Cardiac fibroblast (primary cell): ENCODE measurements at regions not wholly inside any gene's neighbourhood (a gene's known extent, or its start where the extent isn't known, plus 50 kb on each side); places are given as distances from the start of the nearest gene placed in this dataset.
"Not testable (repeated sequence)": the region's sequence is repeated elsewhere in the genome, so short reads cannot be mapped to it uniquely, and the experiment has no call there.

Experiments used
- DNase-seq, 2 donors: peaks; one replicate each; pipeline versions ENCODE4 v3.0.0 to v3.0.0-alpha.2; 2010; ENCODE audit warnings: low read depth in 2 of 2
- H3K4me3 ChIP-seq, 2 donors: replicated peaks in 1 of 2; 1 replicate in 1 of 2; 2 replicates in 1 of 2; pipeline ENCODE4 v1.5.1; 2011; ENCODE audit warnings: low read depth in 2 of 2, low read length in 2 of 2, mild to moderate bottlenecking in 2 of 2, moderate library complexity in 1 of 2
- TF ChIP-seq, protein P1 (sequence below): IDR thresholded peaks from one replicate; pipeline ENCODE4 v1.5.1; 2011; ENCODE audit warnings: low read depth, mild to moderate bottlenecking, low read length, inconsistent platforms

DNA sequence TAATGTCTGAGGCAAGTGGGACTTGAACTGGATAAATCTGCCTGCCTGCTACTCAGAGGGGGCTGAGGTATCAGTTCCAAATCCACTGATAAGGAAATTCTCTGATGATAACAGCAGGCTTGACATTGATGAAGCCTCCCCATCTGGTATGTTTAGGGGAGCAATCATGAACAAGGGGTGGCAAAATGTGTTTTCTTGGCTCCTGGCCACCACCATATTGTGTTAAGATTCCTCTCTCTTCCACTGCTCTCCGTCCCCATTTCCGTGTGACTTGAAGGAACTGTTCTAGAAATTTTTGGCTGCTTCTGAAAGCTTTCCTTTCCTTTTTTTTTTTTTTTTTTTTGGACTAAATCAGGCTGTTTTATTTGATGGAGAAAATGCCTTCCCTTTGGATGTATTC is 335.3 kb upstream of the NRSN1 start:
- no peak for DNase-seq
- TF ChIP-seq, protein P1, sequence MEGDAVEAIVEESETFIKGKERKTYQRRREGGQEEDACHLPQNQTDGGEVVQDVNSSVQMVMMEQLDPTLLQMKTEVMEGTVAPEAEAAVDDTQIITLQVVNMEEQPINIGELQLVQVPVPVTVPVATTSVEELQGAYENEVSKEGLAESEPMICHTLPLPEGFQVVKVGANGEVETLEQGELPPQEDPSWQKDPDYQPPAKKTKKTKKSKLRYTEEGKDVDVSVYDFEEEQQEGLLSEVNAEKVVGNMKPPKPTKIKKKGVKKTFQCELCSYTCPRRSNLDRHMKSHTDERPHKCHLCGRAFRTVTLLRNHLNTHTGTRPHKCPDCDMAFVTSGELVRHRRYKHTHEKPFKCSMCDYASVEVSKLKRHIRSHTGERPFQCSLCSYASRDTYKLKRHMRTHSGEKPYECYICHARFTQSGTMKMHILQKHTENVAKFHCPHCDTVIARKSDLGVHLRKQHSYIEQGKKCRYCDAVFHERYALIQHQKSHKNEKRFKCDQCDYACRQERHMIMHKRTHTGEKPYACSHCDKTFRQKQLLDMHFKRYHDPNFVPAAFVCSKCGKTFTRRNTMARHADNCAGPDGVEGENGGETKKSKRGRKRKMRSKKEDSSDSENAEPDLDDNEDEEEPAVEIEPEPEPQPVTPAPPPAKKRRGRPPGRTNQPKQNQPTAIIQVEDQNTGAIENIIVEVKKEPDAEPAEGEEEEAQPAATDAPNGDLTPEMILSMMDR: no peak
- H3K4me3 ChIP-seq: no peak overlapping the region

DNA sequence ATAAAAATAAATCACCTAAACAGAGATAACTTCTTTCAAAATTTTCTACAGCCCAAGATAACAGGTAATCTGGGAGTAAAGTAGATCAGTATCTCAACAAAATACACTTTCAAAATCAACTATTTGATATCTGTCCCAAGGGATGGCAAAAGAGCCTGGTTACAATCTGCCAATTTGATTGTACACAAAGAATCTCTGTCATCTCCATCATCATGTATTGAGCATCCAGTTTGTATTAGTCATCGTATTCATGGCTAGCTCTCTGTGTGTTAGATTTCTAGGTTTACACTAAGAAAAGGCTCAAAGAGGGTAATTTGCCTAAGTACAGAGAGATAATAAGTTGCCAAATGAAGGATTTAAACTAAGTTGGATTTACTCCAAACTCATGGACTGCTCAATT is 329.0 kb upstream of the NRSN1 start:
- H3K4me3 ChIP-seq: no peak overlapping the region
- DNase-seq: no peak
- TF ChIP-seq, protein P1: no peak

DNA sequence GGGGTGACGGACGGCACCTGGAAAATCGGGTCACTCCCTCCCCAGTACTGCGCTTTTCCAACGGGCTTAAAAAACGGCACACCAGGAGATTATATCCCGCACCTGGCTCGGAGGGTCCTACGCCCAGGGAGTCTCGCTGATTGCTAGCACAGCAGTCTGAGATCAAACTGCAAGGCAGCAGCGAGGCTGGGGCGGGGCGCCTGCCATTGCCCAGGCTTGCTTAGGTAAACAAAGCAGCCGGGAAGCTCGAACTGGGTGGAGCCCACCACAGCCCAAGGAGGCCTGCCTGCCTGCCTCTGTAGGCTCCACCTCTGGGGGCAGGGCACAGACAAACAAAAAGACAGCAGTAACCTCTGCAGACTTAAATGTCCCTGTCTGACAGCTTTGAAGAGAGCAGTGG is 321.7 kb upstream of the NRSN1 start:
- DNase-seq, H3K4me3 ChIP-seq: not testable (repeated sequence)

DNA sequence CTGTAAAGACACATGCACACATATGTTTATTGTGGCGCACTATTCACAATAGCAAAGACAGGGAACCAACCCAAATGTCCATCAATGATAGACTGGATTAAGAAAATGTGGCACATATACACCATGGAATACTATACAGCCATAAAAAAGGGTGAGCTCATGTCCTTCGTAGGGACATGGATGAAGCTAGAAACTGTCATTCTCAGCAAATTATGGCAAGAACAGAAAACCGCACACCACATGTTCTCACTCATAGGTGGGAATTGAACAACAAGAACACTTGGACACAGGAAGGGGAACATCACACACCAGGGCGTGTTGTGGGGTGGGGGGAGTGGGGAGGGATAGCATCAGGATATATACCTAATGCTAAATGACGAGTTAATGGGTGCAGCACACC is 304.9 kb upstream of the NRSN1 start:
- not testable (repeated sequence) for DNase-seq, H3K4me3 ChIP-seq

- no peak overlapping the region for H3K4me3 ChIP-seq
- TF ChIP-seq, protein P1: no peak
- no peak for DNase-seq
Observed at GRCh38 chr6:23823421-23823820, 302.6 kb upstream of the NRSN1 start.

GRCh38 chr6:23826572-23826971 is 299.4 kb upstream of the NRSN1 start:
- H3K4me3 ChIP-seq: no peak overlapping the region
- TF ChIP-seq, protein P1: no peak
- no peak for DNase-seq

DNA sequence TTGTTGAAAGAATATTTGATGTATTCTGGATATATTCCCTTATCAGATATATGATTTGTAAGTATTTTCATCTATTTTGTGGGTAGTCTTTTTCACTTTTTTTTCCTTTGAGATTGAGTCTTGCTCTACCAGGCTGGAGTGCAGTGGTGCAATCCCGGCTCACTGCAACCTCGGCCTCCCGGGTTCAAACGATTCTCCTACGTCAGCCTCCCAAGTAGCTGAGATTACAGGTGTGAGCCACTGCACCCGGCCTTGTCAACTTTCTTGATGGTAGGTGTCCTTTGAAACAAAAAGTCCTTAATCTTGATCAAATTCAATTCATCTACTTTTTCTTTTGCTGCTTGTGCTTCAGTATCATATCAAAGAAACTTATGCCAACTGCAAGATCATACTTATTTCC is 297.2 kb upstream of the NRSN1 start:
- no peak for DNase-seq
- H3K4me3 ChIP-seq: no peak overlapping the region
- TF ChIP-seq, protein P1: no peak

DNA sequence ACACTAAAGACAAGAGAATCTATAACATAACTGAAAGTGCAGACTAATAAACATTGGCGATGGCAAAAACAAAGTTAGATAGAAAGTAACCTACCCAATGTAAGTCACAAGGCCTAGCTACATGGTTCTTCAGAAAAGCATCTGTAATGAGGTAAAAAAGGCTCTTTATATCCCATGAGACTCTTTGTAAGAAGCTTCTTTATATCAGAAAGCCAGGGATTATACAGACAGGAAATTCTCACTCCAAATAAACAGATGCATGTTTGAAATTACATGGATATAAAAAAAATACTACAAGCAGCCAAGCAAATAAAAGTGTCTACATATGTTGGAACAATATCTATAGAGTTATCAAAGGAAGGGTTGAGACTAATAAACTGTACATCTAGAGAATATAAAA is 284.9 kb upstream of the NRSN1 start:
- TF ChIP-seq, protein P1: no peak
- DNase-seq: no peak
- H3K4me3 ChIP-seq: no peak overlapping the region
